ENCODE measurements at regions not wholly inside any gene's neighbourhood (a gene's known extent, or its start where the extent isn't known, plus 50 kb on each side); places are given as distances from the start of the nearest gene placed in this dataset.

DNA sequence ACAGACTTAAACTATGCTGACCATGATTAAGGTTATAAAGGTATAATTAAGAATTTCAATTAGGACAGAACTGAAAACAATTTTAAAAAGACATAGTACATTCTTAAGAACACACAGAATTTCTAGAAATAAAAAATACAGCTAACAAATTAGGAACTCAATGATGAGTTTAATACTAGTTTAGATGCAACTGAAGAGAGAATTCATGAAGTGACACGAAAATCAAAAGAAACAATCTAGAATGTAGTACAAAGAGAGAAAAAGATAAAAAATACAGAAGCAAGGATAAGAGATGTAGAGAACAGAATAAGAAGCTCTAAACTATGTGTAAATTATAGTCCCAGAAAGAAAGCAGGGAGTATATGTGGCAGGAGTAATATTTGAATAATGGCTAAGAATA lies 187.8 kb upstream of the KRR1 start:
- Histone ChIP-seq H3K9me3 (ENCODE audit: low read length) (no peaks in the 10 kb centered on the region), H3K4me3 (replicated peaks in 1 of 3; ENCODE audit: insufficient read depth in 1 of 3, low read depth in 2 of 3, low read length in 3 of 3) (no peak overlapping the region), H3K36me3 (replicated peaks in 1 of 2; ENCODE audit: control insufficient read depth in 1 of 2, insufficient read depth in 2 of 2, low read length in 2 of 2) (no peaks in the 10 kb centered on the region), H3K27me3 (ENCODE audit: control insufficient read depth in 1 of 2, insufficient read depth in 2 of 2, low read length in 2 of 2) (no peaks in the 10 kb centered on the region), H2AFZ (ENCODE audit: low read length) (no peak overlapping the region), H3K4me1 (ENCODE audit: insufficient read depth, low read length) (peaks cover 16% of the 10 kb centered on the region), H3K4me2 (ENCODE audit: low read depth, low read length) (no peak overlapping the region), H3K79me2 (ENCODE audit: insufficient read depth, low read length) (no peaks in the 10 kb centered on the region), H4K20me1 (ENCODE audit: insufficient read depth, low read length) (no peaks in the 10 kb centered on the region), H3K27ac (ENCODE audit: extremely low read length, insufficient read depth, low read length) (no peak overlapping the region), H3K9ac (ENCODE audit: insufficient read depth, low read depth, low read length) (no peak overlapping the region)
- DNase-seq (ENCODE audit: low spot score) (no peak), ATAC-seq (no peak), FAIRE-seq (no peak)
- ChIA-PET CTCF (ENCODE audit: low intra/inter-chr PET ratio, low total read pairs) (no interaction called here), POLR2A (no interaction called here)
- 62% methylated on average over 1 of the region's 1 CpG for WGBS (ENCODE audit: low lambda C conversion rate)
- no TSS peak for BruUV-seq (replicated peaks)
- TF ChIP-seq FOXM1 (CRISPR knock-in tag; IDR thresholded peaks at IDR 0.05) (no peak), ZSCAN20 (CRISPR knock-in tag; IDR thresholded peaks at IDR 0.05; ENCODE audit: borderline replicate concordance) (no peak), ZNF12 (CRISPR knock-in tag; IDR thresholded peaks at IDR 0.05) (no peak), ZNF569 (CRISPR knock-in tag; IDR thresholded peaks at IDR 0.05; ENCODE audit: borderline replicate concordance) (no peak), AGO1 (IDR thresholded peaks at IDR 0.05; ENCODE audit: low read depth, low read length, poor library complexity, severe bottlenecking) (no peak), PRMT3 (CRISPR knock-in tag; IDR thresholded peaks at IDR 0.05; ENCODE audit: borderline replicate concordance, low read depth) (no peak), ZNF790 (CRISPR knock-in tag; IDR thresholded peaks at IDR 0.05; ENCODE audit: borderline replicate concordance) (no peak), YEATS2 (CRISPR knock-in tag; IDR thresholded peaks at IDR 0.05; ENCODE audit: borderline replicate concordance) (no peak), SMAD1 (CRISPR knock-in tag; IDR thresholded peaks at IDR 0.05; ENCODE audit: borderline replicate concordance, low read depth) (no peak), ARNTL (CRISPR knock-in tag; IDR thresholded peaks at IDR 0.05) (no peak)
- TF ChIP-seq, protein P1, sequence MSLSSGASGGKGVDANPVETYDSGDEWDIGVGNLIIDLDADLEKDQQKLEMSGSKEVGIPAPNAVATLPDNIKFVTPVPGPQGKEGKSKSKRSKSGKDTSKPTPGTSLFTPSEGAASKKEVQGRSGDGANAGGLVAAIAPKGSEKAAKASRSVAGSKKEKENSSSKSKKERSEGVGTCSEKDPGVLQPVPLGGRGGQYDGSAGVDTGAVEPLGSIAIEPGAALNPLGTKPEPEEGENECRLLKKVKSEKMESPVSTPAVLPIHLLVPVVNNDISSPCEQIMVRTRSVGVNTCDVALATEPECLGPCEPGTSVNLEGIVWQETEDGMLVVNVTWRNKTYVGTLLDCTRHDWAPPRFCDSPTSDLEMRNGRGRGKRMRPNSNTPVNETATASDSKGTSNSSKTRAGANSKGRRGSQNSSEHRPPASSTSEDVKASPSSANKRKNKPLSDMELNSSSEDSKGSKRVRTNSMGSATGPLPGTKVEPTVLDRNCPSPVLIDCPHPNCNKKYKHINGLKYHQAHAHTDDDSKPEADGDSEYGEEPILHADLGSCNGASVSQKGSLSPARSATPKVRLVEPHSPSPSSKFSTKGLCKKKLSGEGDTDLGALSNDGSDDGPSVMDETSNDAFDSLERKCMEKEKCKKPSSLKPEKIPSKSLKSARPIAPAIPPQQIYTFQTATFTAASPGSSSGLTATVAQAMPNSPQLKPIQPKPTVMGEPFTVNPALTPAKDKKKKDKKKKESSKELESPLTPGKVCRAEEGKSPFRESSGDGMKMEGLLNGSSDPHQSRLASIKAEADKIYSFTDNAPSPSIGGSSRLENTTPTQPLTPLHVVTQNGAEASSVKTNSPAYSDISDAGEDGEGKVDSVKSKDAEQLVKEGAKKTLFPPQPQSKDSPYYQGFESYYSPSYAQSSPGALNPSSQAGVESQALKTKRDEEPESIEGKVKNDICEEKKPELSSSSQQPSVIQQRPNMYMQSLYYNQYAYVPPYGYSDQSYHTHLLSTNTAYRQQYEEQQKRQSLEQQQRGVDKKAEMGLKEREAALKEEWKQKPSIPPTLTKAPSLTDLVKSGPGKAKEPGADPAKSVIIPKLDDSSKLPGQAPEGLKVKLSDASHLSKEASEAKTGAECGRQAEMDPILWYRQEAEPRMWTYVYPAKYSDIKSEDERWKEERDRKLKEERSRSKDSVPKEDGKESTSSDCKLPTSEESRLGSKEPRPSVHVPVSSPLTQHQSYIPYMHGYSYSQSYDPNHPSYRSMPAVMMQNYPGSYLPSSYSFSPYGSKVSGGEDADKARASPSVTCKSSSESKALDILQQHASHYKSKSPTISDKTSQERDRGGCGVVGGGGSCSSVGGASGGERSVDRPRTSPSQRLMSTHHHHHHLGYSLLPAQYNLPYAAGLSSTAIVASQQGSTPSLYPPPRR (CRISPR knock-in tag; IDR thresholded peaks at IDR 0.05; ENCODE audit: borderline replicate concordance) = no peak
- TF ChIP-seq, protein P2, sequence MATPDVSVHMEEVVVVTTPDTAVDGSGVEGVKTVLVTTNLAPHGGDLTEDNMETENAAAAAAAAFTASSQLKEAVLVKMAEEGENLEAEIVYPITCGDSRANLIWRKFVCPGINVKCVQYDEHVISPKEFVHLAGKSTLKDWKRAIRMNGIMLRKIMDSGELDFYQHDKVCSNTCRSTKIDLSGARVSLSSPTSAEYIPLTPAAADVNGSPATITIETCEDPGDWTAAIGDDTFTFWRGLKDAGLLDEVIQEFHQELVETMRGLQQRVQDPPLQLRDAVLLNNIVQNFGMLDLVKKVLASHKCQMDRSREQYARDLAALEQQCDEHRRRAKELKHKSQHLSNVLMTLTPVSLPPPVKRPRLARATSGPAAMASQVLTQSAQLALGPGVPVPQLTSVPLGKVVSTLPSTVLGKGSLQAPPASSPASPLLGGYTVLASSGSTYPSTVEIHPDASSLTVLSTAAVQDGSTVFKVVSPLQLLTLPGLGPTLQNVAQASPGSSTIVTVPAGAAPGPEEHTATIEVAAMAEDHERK (CRISPR knock-in tag; IDR thresholded peaks at IDR 0.05; ENCODE audit: low read depth) = no peak
- TF ChIP-seq, protein P3, sequence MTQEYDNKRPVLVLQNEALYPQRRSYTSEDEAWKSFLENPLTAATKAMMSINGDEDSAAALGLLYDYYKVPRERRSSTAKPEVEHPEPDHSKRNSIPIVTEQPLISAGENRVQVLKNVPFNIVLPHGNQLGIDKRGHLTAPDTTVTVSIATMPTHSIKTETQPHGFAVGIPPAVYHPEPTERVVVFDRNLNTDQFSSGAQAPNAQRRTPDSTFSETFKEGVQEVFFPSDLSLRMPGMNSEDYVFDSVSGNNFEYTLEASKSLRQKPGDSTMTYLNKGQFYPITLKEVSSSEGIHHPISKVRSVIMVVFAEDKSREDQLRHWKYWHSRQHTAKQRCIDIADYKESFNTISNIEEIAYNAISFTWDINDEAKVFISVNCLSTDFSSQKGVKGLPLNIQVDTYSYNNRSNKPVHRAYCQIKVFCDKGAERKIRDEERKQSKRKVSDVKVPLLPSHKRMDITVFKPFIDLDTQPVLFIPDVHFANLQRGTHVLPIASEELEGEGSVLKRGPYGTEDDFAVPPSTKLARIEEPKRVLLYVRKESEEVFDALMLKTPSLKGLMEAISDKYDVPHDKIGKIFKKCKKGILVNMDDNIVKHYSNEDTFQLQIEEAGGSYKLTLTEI (CRISPR knock-in tag; conservative IDR thresholded peaks at IDR 0.05) = no peak
- TF ChIP-seq, protein P4, sequence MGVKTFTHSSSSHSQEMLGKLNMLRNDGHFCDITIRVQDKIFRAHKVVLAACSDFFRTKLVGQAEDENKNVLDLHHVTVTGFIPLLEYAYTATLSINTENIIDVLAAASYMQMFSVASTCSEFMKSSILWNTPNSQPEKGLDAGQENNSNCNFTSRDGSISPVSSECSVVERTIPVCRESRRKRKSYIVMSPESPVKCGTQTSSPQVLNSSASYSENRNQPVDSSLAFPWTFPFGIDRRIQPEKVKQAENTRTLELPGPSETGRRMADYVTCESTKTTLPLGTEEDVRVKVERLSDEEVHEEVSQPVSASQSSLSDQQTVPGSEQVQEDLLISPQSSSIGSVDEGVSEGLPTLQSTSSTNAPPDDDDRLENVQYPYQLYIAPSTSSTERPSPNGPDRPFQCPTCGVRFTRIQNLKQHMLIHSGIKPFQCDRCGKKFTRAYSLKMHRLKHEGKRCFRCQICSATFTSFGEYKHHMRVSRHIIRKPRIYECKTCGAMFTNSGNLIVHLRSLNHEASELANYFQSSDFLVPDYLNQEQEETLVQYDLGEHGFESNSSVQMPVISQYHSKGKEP (CRISPR knock-in tag; IDR thresholded peaks at IDR 0.05) = no peak
- intact Hi-C loops (cut with micrococcal nuclease; ENCODE audit: unreplicated experiment) (no loop called here), in situ Hi-C loops (cut with HindIII; ENCODE audit: extremely low pct_ligation_motif_present, low pct_unique_long_range_greater_than_20kb) (no loop called here)
